HCEC 1CT (cell line): ENCODE measurements at regions not wholly inside any gene's neighbourhood (a gene's known extent, or its start where the extent isn't known, plus 50 kb on each side); places are given as distances from the start of the nearest gene placed in this dataset.

ENCODE experiments used
- DNase-seq: peaks from one replicate; pipeline ENCODE4 v3.0.0-alpha.2; 2017

GRCh38 chr16:64203126-64203525 is 918.7 kb downstream of the CDH11 start:
- no peak for DNase-seq

- DNase-seq = no peak
Observed at GRCh38 chr16:64202571-64202970, 919.3 kb downstream of the CDH11 start.

- peak; percentile 80 for DNase-seq
Observed at GRCh38 chr16:64196444-64196843, 925.4 kb downstream of the CDH11 start.

- no peak for DNase-seq
Observed at GRCh38 chr16:64185954-64186353, 935.9 kb downstream of the CDH11 start.

- no peak for DNase-seq
Observed at GRCh38 chr16:64184156-64184555, 937.7 kb downstream of the CDH11 start.

GRCh38 chr16:64182985-64183384 is 938.9 kb downstream of the CDH11 start:
- DNase-seq = no peak

GRCh38 chr16:64181271-64181925 is 940.5 kb downstream of the CDH11 start:
- DNase-seq = no peak

- no peak for DNase-seq
Observed at GRCh38 chr16:64180136-64180900, 941.5 kb downstream of the CDH11 start.

GRCh38 chr16:64174327-64174726 is 947.5 kb downstream of the CDH11 start:
- no peak for DNase-seq

GRCh38 chr16:64172652-64173051 is 949.2 kb downstream of the CDH11 start:
- no peak for DNase-seq

- DNase-seq = no peak
Observed at GRCh38 chr16:64172226-64172625, 949.6 kb downstream of the CDH11 start.

- no peak for DNase-seq
Observed at GRCh38 chr16:64171632-64172031, 950.2 kb downstream of the CDH11 start.

- no peak for DNase-seq
Observed at GRCh38 chr16:64168371-64168770, 953.5 kb downstream of the CDH11 start.

GRCh38 chr16:64167936-64168335 is 953.9 kb downstream of the CDH11 start:
- DNase-seq = no peak

GRCh38 chr16:64165368-64165767 is 956.5 kb downstream of the CDH11 start:
- no peak for DNase-seq

- DNase-seq = no peak
Observed at GRCh38 chr16:64162613-64163375, 959.1 kb downstream of the CDH11 start.

- DNase-seq = no peak
Observed at GRCh38 chr16:64159976-64160375, 961.9 kb downstream of the CDH11 start.

- no peak for DNase-seq
Observed at GRCh38 chr16:64158941-64159588, 962.8 kb downstream of the CDH11 start.

- peak; percentile 66 for DNase-seq
Observed at GRCh38 chr16:64153718-64154117, 968.1 kb downstream of the CDH11 start.

- peak; percentile 34 for DNase-seq
Observed at GRCh38 chr16:64151990-64152767, 969.7 kb downstream of the CDH11 start.

- peak; percentile 37 for DNase-seq
Observed at GRCh38 chr16:64150193-64150592, 971.7 kb downstream of the CDH11 start.

- no peak for DNase-seq
Observed at GRCh38 chr16:64149756-64150155, 972.1 kb downstream of the CDH11 start.
